ENCODE measurements at regions not wholly inside any gene's neighbourhood (a gene's known extent, or its start where the extent isn't known, plus 50 kb on each side); places are given as distances from the start of the nearest gene placed in this dataset.

DNA sequence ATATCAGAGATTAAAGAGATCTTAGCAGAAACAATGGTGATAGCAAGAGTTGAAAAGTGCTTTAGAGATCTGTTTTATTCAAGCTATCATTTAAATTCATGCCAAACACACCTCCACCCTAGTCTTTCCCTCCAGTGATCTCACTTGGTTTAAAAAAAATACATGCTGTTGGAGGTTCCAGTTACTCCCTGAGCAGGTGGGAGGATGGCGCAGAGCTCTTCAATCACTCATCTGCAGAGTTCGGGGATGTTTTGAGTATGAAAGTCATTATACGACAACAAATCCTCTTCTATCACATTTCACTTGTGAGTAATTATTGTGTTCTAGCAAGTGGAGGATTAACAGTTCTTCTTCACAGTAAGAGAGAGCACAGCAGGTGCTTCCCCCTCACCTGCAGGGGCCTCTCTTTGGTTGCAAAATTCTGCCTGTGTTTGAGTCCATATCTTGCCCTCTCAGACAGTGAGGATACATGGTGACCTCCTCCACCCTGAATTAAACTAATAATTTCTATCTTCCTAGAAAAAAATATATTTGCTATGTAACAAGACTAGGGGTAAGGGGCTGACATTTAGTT, 376.7 kb downstream of the LIG4 start:
- Histone ChIP-seq H2AFZ (ENCODE audit: low read depth) (no peak overlapping the region), H3K79me2 (ENCODE audit: insufficient read depth) (peaks cover 78% of the 10 kb centered on the region), H3K36me3 (replicated peaks in 1 of 2; ENCODE audit: control insufficient read depth in 1 of 2, insufficient read depth in 2 of 2, low read length in 1 of 2) (peaks cover 0 to 2% of the 10 kb centered on the region in 2 experiments), H3K9me2 (no peaks in the 10 kb centered on the region), H3K9me3 (no peaks in the 10 kb centered on the region), H3K4me3 (ENCODE audit: low read depth in 2 of 2, low read length in 1 of 2) (no peak overlapping the region), H3K27ac (ENCODE audit: low read depth in 2 of 2, low read length in 1 of 2) (no peak overlapping the region), H3K27me3 (ENCODE audit: insufficient read depth) (no peaks in the 10 kb centered on the region), H3F3A (replicated peaks; ENCODE audit: insufficient read depth) (peaks cover 36% of the 10 kb centered on the region), H3K4me1 (ENCODE audit: control insufficient read depth in 1 of 2, insufficient read depth in 2 of 2, low read depth in 1 of 2, low read length in 1 of 2) (peaks cover 8 to 21% of the 10 kb centered on the region in 2 experiments), H3K9ac (no peak overlapping the region), H3K4me2 (no peak overlapping the region), H4K20me1 (ENCODE audit: insufficient read depth) (peaks cover 7% of the 10 kb centered on the region; the same call in 1 of the 2 replicates)
- POLR2A ChIA-PET: no interaction called here
- 92% methylated on average over 3 of the region's 3 CpGs for WGBS (ENCODE audit: low lambda C conversion rate)
- CTCF ChIA-PET: no interaction called here
- DNase-seq: no peak
- no peak for TF ChIP-seq SMC3 (IDR thresholded peaks at IDR 0.05; ENCODE audit: low read depth, low read length)
- no peak for TF ChIP-seq EZH2phosphoT487 (IDR thresholded peaks at IDR 0.05; ENCODE audit: borderline replicate concordance, low read depth)
- TF ChIP-seq MAX (IDR thresholded peaks at IDR 0.05; ENCODE audit: low read depth): no peak
- no peak for TF ChIP-seq FOXM1 (IDR thresholded peaks at IDR 0.05; ENCODE audit: low read depth)
- TF ChIP-seq ELF1 (IDR thresholded peaks at IDR 0.05): no peak
- no peak for TF ChIP-seq TEAD4 (IDR thresholded peaks at IDR 0.05; ENCODE audit: borderline replicate concordance, insufficient read depth)
- TF ChIP-seq YY1 (IDR thresholded peaks at IDR 0.05; ENCODE audit: low read depth): no peak
- TF ChIP-seq, protein P1, sequence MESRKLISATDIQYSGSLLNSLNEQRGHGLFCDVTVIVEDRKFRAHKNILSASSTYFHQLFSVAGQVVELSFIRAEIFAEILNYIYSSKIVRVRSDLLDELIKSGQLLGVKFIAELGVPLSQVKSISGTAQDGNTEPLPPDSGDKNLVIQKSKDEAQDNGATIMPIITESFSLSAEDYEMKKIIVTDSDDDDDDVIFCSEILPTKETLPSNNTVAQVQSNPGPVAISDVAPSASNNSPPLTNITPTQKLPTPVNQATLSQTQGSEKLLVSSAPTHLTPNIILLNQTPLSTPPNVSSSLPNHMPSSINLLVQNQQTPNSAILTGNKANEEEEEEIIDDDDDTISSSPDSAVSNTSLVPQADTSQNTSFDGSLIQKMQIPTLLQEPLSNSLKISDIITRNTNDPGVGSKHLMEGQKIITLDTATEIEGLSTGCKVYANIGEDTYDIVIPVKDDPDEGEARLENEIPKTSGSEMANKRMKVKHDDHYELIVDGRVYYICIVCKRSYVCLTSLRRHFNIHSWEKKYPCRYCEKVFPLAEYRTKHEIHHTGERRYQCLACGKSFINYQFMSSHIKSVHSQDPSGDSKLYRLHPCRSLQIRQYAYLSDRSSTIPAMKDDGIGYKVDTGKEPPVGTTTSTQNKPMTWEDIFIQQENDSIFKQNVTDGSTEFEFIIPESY (IDR thresholded peaks at IDR 0.05; ENCODE audit: borderline replicate concordance, low read depth): no peak
- no peak for TF ChIP-seq NFIC (IDR thresholded peaks at IDR 0.05; ENCODE audit: borderline replicate concordance)
- TF ChIP-seq FOXJ3 (CRISPR knock-in tag; IDR thresholded peaks at IDR 0.05): no peak
- TF ChIP-seq FOSL2 (IDR thresholded peaks at IDR 0.05; ENCODE audit: borderline replicate concordance, low read depth): no peak
- TF ChIP-seq, protein P2, sequence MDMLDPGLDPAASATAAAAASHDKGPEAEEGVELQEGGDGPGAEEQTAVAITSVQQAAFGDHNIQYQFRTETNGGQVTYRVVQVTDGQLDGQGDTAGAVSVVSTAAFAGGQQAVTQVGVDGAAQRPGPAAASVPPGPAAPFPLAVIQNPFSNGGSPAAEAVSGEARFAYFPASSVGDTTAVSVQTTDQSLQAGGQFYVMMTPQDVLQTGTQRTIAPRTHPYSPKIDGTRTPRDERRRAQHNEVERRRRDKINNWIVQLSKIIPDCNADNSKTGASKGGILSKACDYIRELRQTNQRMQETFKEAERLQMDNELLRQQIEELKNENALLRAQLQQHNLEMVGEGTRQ (IDR thresholded peaks at IDR 0.05; ENCODE audit: borderline replicate concordance, low read depth, low read length): no peak
- TF ChIP-seq GABPA (IDR thresholded peaks at IDR 0.05; ENCODE audit: low read depth): no peak
- TF ChIP-seq, protein P3, sequence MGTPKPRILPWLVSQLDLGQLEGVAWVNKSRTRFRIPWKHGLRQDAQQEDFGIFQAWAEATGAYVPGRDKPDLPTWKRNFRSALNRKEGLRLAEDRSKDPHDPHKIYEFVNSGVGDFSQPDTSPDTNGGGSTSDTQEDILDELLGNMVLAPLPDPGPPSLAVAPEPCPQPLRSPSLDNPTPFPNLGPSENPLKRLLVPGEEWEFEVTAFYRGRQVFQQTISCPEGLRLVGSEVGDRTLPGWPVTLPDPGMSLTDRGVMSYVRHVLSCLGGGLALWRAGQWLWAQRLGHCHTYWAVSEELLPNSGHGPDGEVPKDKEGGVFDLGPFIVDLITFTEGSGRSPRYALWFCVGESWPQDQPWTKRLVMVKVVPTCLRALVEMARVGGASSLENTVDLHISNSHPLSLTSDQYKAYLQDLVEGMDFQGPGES (IDR thresholded peaks at IDR 0.05; ENCODE audit: low read depth, low read length): no peak
- no peak for TF ChIP-seq GATA2 (CRISPR knock-in tag; IDR thresholded peaks at IDR 0.05)
- TF ChIP-seq CHD2 (IDR thresholded peaks at IDR 0.05; ENCODE audit: low read length, partially characterized antibody): no peak
